KMS-11 (cell line): ENCODE measurements at regions not wholly inside any gene's neighbourhood (a gene's known extent, or its start where the extent isn't known, plus 50 kb on each side); places are given as distances from the start of the nearest gene placed in this dataset.

Source experiments
- H2AFZ ChIP-seq: fragments of 200-600 bp; sonication (generic); 2 replicates; pipeline ENCODE4 v1.6.1; 2016; ENCODE audit warnings: antibody characterized with exemption, mixed run types, low read depth
- H3K27ac ChIP-seq: fragments of 200-600 bp; sonication (generic); 2 replicates; pipeline ENCODE4 v1.6.1; 2016; ENCODE audit warnings: mild to moderate bottlenecking, mixed run types
- H3K27me3 ChIP-seq: fragments of 200-600 bp; sonication (generic); 2 replicates; pipeline ENCODE4 v1.6.1; 2017; ENCODE audit warnings: mild to moderate bottlenecking, low read depth, mixed run types, moderate library complexity; ENCODE audit not compliant: insufficient read depth
- H3K36me3 ChIP-seq: fragments of 200-600 bp; sonication (generic); 2 replicates; pipeline ENCODE4 v1.6.1; 2017; ENCODE audit warnings: mild to moderate bottlenecking, mixed run types; ENCODE audit not compliant: insufficient read depth
- H3K4me1 ChIP-seq: fragments of 200-600 bp; sonication (generic); 2 replicates; pipeline ENCODE4 v1.6.1; 2016; ENCODE audit warnings: mild to moderate bottlenecking, low read depth, mixed run types; ENCODE audit not compliant: poor library complexity, severe bottlenecking
- H3K4me2 ChIP-seq: fragments of 200-600 bp; sonication (generic); 2 replicates; pipeline ENCODE4 v1.7.0; 2016; ENCODE audit warnings: mild to moderate bottlenecking, mixed run types
- H3K4me3 ChIP-seq: fragments of 200-600 bp; sonication (generic); IDR thresholded peaks from 2 replicates; pipeline ENCODE4 v1.6.1; 2017; ENCODE audit warnings: low read depth, low read length, mixed read lengths; ENCODE audit not compliant: insufficient read depth
- H3K79me2 ChIP-seq: fragments of 200-600 bp; sonication (generic); 2 replicates; pipeline ENCODE4 v1.6.1; 2016; ENCODE audit warnings: low read depth, mixed run types; ENCODE audit not compliant: insufficient read depth
- H3K9ac ChIP-seq: fragments of 200-600 bp; sonication (generic); 2 replicates; pipeline ENCODE4 v1.6.1; 2016; ENCODE audit warnings: mild to moderate bottlenecking, mixed run types
- H4K20me1 ChIP-seq: fragments of 200-600 bp; sonication (generic); 2 replicates; pipeline ENCODE4 v1.6.1; 2016; ENCODE audit warnings: mild to moderate bottlenecking, mixed run types; ENCODE audit not compliant: insufficient read depth
- CTCF ChIP-seq: fragments of 200-600 bp; sonication (generic); conservative IDR thresholded peaks from 2 replicates; pipeline ENCODE4 v1.6.1; 2017; ENCODE audit warnings: low read depth, mild to moderate bottlenecking, antibody characterized with exemption, low read length, moderate library complexity, mixed read lengths

- no peaks in the 10 kb centered on the region for H3K36me3 ChIP-seq
- no peak overlapping the region for H3K27ac ChIP-seq
- no peak overlapping the region for H3K4me2 ChIP-seq
- H2AFZ ChIP-seq: no peak overlapping the region
- H4K20me1 ChIP-seq: no peaks in the 10 kb centered on the region
- no peak for TF ChIP-seq CTCF
- H3K4me1 ChIP-seq: no peaks in the 10 kb centered on the region
- H3K27me3 ChIP-seq: no peaks in the 10 kb centered on the region
- no peak overlapping the region for H3K9ac ChIP-seq
- H3K4me3 ChIP-seq: no peak overlapping the region
- H3K79me2 ChIP-seq: no peaks in the 10 kb centered on the region
Measured at GRCh38 chrX:45718676-45719075, 518.0 kb upstream of the DIPK2B start.

- H3K36me3 ChIP-seq: no peaks in the 10 kb centered on the region
- H3K4me1 ChIP-seq: no peaks in the 10 kb centered on the region
- no peaks in the 10 kb centered on the region for H4K20me1 ChIP-seq
- H3K9ac ChIP-seq: no peak overlapping the region
- H2AFZ ChIP-seq: no peak overlapping the region
- H3K4me3 ChIP-seq: no peak overlapping the region
- no peak overlapping the region for H3K4me2 ChIP-seq
- no peaks in the 10 kb centered on the region for H3K27me3 ChIP-seq
- TF ChIP-seq CTCF: no peak
- H3K27ac ChIP-seq: no peak overlapping the region
- no peaks in the 10 kb centered on the region for H3K79me2 ChIP-seq
Measured at GRCh38 chrX:45716750-45717149, 516.1 kb upstream of the DIPK2B start.

GRCh38 chrX:45715748-45716147, 515.1 kb upstream of the DIPK2B start:
- H2AFZ ChIP-seq: no peak overlapping the region
- no peaks in the 10 kb centered on the region for H3K79me2 ChIP-seq
- H3K27ac ChIP-seq: no peak overlapping the region
- H3K27me3 ChIP-seq: no peaks in the 10 kb centered on the region
- H3K36me3 ChIP-seq: no peaks in the 10 kb centered on the region
- H3K4me2 ChIP-seq: no peak overlapping the region
- no peak for TF ChIP-seq CTCF
- no peak overlapping the region for H3K9ac ChIP-seq
- H3K4me3 ChIP-seq: no peak overlapping the region
- no peaks in the 10 kb centered on the region for H4K20me1 ChIP-seq
- no peaks in the 10 kb centered on the region for H3K4me1 ChIP-seq

- no peaks in the 10 kb centered on the region for H3K36me3 ChIP-seq
- H3K4me1 ChIP-seq: no peaks in the 10 kb centered on the region
- H4K20me1 ChIP-seq: no peaks in the 10 kb centered on the region
- H3K27me3 ChIP-seq: no peaks in the 10 kb centered on the region
- no peak overlapping the region for H3K9ac ChIP-seq
- no peak overlapping the region for H3K4me2 ChIP-seq
- H3K27ac ChIP-seq: no peak overlapping the region
- no peak overlapping the region for H3K4me3 ChIP-seq
- no peak for TF ChIP-seq CTCF
- H3K79me2 ChIP-seq: no peaks in the 10 kb centered on the region
- no peak overlapping the region for H2AFZ ChIP-seq
Measured at GRCh38 chrX:45714866-45715265, 514.2 kb upstream of the DIPK2B start.

- H3K9ac ChIP-seq: no peak overlapping the region
- H4K20me1 ChIP-seq: no peaks in the 10 kb centered on the region
- no peak overlapping the region for H2AFZ ChIP-seq
- H3K27me3 ChIP-seq: no peaks in the 10 kb centered on the region
- H3K4me1 ChIP-seq: no peaks in the 10 kb centered on the region
- no peaks in the 10 kb centered on the region for H3K79me2 ChIP-seq
- no peak overlapping the region for H3K4me3 ChIP-seq
- no peak overlapping the region for H3K27ac ChIP-seq
- no peaks in the 10 kb centered on the region for H3K36me3 ChIP-seq
- TF ChIP-seq CTCF: no peak
- no peak overlapping the region for H3K4me2 ChIP-seq
Measured at GRCh38 chrX:45712067-45712466, 511.4 kb upstream of the DIPK2B start.
